Mammary epithelial cell (primary cell): ENCODE measurements at regions not wholly inside any gene's neighbourhood (a gene's known extent, or its start where the extent isn't known, plus 50 kb on each side); places are given as distances from the start of the nearest gene placed in this dataset.

Source experiments
- CTCF ChIP-seq, 2 donors: IDR thresholded peaks in 1 of 2; conservative IDR thresholded peaks in 1 of 2; 2 replicates each; pipeline ENCODE4 v1.5.1; 2011 to 2012; ENCODE audit warnings: inconsistent platforms in 2 of 2, low read length in 2 of 2, mild to moderate bottlenecking in 2 of 2, control low read depth in 1 of 2, low read depth in 1 of 2; ENCODE audit not compliant: insufficient read depth in 1 of 2; ENCODE audit errors: extremely low read depth in 1 of 2
- EZH2 ChIP-seq: IDR thresholded peaks from 2 replicates; pipeline ENCODE4 v1.6.1; 2012; ENCODE audit warnings: low read length, inconsistent platforms, borderline replicate concordance

GRCh38 chr4:33959519-33959918, 2284.8 kb downstream of the ARAP2 start:
- no peak for TF ChIP-seq CTCF (conservative IDR thresholded peaks at IDR 0.05 in 1 of 2, IDR thresholded peaks at IDR 0.05 in 1 of 2; ENCODE audit: extremely low read depth in 1 of 2, insufficient read depth in 1 of 2, low read depth in 1 of 2, low read length in 2 of 2)
- no peak for TF ChIP-seq EZH2
